ACHN (cell line): ENCODE measurements at regions not wholly inside any gene's neighbourhood (a gene's known extent, or its start where the extent isn't known, plus 50 kb on each side); places are given as distances from the start of the nearest gene placed in this dataset.
"Not testable (repeated sequence)": the region's sequence is repeated elsewhere in the genome, so short reads cannot be mapped to it uniquely, and the experiment has no call there.

Source experiments
- DNase-seq: peaks from one replicate; pipeline ENCODE4 v3.0.0-alpha.2; 2015
- in situ Hi-C: cut with HindIII; loops from 2 replicates; pipeline ENCODE4 v1.10.0; 2017; ENCODE audit warnings: low sequenced_read_pairs, low pct_ligation_motif_present, low pct_unique_long_range_greater_than_20kb

GRCh38 chrX:93468075-93468474, 205.3 kb downstream of the NAP1L3 start:
- in situ Hi-C loops = no loop called here
- no peak for DNase-seq

- in situ Hi-C loops = no loop called here
- DNase-seq = no peak
Observed at GRCh38 chrX:93466383-93466782, 207.0 kb downstream of the NAP1L3 start.

- no peak for DNase-seq
- in situ Hi-C loops = no loop called here
Observed at GRCh38 chrX:93461060-93461459, 212.3 kb downstream of the NAP1L3 start.

- no peak for DNase-seq
- in situ Hi-C loops = no loop called here
Observed at GRCh38 chrX:93454509-93454908, 218.9 kb downstream of the NAP1L3 start.

- DNase-seq, in situ Hi-C loops: not testable (repeated sequence)
Observed at GRCh38 chrX:93434721-93435120, 238.7 kb downstream of the NAP1L3 start.

GRCh38 chrX:93428497-93428896, 244.9 kb downstream of the NAP1L3 start:
- DNase-seq = no peak
- in situ Hi-C loops = no loop called here

GRCh38 chrX:93422693-93423092, 250.7 kb downstream of the NAP1L3 start:
- peak; percentile 23 for DNase-seq
- in situ Hi-C loops = no loop called here

- DNase-seq = no peak
- in situ Hi-C loops = no loop called here
Observed at GRCh38 chrX:93420525-93421082, 252.8 kb downstream of the NAP1L3 start.

GRCh38 chrX:93420090-93420489, 253.3 kb downstream of the NAP1L3 start:
- in situ Hi-C loops = no loop called here
- no peak for DNase-seq

GRCh38 chrX:93419642-93420041, 253.7 kb downstream of the NAP1L3 start:
- DNase-seq = no peak
- in situ Hi-C loops = no loop called here

- in situ Hi-C loops = no loop called here
- DNase-seq = no peak
Observed at GRCh38 chrX:93404121-93404520, 269.3 kb downstream of the NAP1L3 start.

- in situ Hi-C loops = no loop called here
- no peak for DNase-seq
Observed at GRCh38 chrX:93354651-93355050, 318.7 kb downstream of the NAP1L3 start.

- DNase-seq = no peak
- in situ Hi-C loops = no loop called here
Observed at GRCh38 chrX:93346309-93346708, 327.1 kb downstream of the NAP1L3 start.

- DNase-seq, in situ Hi-C loops: not testable (repeated sequence)
Observed at GRCh38 chrX:93344287-93344686, 329.1 kb downstream of the NAP1L3 start.

- in situ Hi-C loops = no loop called here
- DNase-seq = no peak
Observed at GRCh38 chrX:93332329-93332728, 341.0 kb downstream of the NAP1L3 start.

- no peak for DNase-seq
- in situ Hi-C loops = no loop called here
Observed at GRCh38 chrX:93322110-93322509, 351.3 kb downstream of the NAP1L3 start.

GRCh38 chrX:93319609-93320008, 353.8 kb downstream of the NAP1L3 start:
- in situ Hi-C loops = no loop called here
- no peak for DNase-seq
